ENCODE measurements at regions not wholly inside any gene's neighbourhood (a gene's known extent, or its start where the extent isn't known, plus 50 kb on each side); places are given as distances from the start of the nearest gene placed in this dataset.

DNA sequence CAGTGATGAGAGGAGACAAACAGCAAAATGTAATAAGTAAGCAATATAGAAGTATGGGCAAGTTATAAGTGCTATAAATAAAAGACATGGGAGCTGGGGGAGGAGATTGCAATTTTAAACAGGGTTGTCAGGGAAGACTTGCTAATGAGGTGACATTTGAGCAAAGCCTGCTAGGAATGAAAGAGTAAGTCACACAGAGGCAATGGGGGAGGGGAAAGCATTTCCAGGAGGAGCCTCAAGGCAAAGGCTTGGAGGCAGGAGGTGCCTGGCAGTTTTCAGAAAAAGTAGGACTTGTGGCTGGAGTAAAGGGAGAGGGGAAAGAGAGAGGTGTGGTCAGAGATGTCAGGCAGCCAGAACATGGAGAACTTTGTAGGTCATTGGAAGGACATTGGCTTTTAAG is 124.4 kb upstream of the NMUR2 start:
- Histone ChIP-seq H3K4me3 (no peak overlapping the region), H3K27me3 (no peaks in the 10 kb centered on the region), H3K36me3 (no peaks in the 10 kb centered on the region), H3K4me1 (no peaks in the 10 kb centered on the region), H3K9me3 (no peaks in the 10 kb centered on the region), H3K9ac (ENCODE audit: low read depth in 2 of 2, low read length in 2 of 2) (no peak overlapping the region), H3K27ac (no peak overlapping the region)
- intact Hi-C loops (cut with DNase I) = no loop called here
- TF ChIP-seq, protein P1, sequence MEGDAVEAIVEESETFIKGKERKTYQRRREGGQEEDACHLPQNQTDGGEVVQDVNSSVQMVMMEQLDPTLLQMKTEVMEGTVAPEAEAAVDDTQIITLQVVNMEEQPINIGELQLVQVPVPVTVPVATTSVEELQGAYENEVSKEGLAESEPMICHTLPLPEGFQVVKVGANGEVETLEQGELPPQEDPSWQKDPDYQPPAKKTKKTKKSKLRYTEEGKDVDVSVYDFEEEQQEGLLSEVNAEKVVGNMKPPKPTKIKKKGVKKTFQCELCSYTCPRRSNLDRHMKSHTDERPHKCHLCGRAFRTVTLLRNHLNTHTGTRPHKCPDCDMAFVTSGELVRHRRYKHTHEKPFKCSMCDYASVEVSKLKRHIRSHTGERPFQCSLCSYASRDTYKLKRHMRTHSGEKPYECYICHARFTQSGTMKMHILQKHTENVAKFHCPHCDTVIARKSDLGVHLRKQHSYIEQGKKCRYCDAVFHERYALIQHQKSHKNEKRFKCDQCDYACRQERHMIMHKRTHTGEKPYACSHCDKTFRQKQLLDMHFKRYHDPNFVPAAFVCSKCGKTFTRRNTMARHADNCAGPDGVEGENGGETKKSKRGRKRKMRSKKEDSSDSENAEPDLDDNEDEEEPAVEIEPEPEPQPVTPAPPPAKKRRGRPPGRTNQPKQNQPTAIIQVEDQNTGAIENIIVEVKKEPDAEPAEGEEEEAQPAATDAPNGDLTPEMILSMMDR (IDR thresholded peaks at IDR 0.05) = no peak
- no peak for DNase-seq

DNA sequence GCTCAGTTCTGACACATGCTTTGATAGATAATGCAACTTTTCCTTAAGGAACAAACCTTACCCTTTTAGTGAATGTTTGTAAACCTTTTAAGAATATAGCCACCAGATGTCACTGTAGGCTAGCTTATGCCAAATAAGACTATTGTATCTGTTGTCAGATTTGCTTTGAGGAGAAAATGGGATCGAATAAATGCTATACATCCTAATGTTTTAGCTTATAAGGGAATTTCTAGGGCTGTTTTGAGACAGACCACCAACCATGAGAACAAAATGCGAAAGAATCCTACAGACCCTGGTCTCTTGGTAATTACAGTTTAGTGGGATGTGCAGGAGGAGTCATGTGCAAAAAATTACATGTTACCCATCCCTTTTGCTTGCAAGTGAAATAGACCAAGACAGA is 127.6 kb upstream of the NMUR2 start:
- TF ChIP-seq, protein P1 (IDR thresholded peaks at IDR 0.05) = peak; percentile 35
- no peaks in the 10 kb centered on the region for H3K4me1 ChIP-seq
- no peaks in the 10 kb centered on the region for H3K27me3 ChIP-seq
- intact Hi-C loops (cut with DNase I) = loop anchor here (2.0 kb wide), 1 partner anchor 1432 kb away; no protein-coding TSS in a partner anchor
- no peak overlapping the region for H3K4me3 ChIP-seq
- H3K36me3 ChIP-seq = no peaks in the 10 kb centered on the region
- H3K9ac ChIP-seq (ENCODE audit: low read depth in 2 of 2, low read length in 2 of 2) = no peak overlapping the region
- H3K9me3 ChIP-seq = no peaks in the 10 kb centered on the region
- DNase-seq = no peak
- H3K27ac ChIP-seq = no peak overlapping the region

DNA sequence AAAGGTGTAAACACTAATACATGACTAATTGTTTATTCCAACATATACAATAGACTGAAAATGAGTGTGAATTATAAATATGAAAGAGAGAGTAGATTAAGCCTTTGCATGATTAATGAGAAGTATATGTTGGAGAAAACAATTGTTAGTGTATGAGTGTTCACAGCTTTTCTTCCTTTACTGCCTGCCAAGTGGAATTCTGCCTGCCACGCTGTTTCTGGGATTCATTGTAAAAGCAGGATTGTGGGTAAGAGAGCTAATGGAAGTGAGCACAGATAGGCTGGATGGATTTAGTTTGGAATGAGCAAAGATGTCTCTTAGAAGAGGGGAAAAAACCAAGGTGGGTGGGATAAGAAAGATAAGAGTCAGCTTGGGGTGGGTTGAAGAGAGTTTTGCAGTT is 129.6 kb upstream of the NMUR2 start:
- Histone ChIP-seq H3K9me3 (no peaks in the 10 kb centered on the region), H3K9ac (ENCODE audit: low read depth in 2 of 2, low read length in 2 of 2) (no peak overlapping the region), H3K4me1 (no peaks in the 10 kb centered on the region), H3K36me3 (no peaks in the 10 kb centered on the region), H3K4me3 (no peak overlapping the region), H3K27ac (no peak overlapping the region), H3K27me3 (no peaks in the 10 kb centered on the region)
- TF ChIP-seq, protein P1 (IDR thresholded peaks at IDR 0.05) = no peak
- DNase-seq = no peak
- intact Hi-C loops (cut with DNase I) = no loop called here

DNA sequence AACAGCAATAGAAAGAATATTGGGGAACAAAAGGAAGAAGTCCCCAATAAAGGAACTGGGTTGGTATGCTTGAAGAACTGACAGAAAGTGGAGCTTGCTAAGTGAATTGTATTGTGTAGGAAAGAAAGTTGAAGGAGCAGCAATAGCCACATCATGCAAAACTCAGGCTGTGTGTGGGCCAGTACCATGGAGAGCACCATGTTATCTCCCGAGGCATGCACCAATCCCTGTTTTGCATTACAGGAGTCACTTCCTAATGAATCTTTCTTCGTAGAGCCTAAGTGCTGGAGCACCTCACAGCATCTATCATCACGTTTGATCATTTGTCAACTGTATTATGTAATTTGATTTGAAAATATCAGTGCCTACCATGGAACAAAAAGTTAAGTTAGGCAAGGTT is 137.7 kb upstream of the NMUR2 start:
- H3K4me1 ChIP-seq = no peaks in the 10 kb centered on the region
- no peaks in the 10 kb centered on the region for H3K9me3 ChIP-seq
- no peaks in the 10 kb centered on the region for H3K27me3 ChIP-seq
- no peak overlapping the region for H3K4me3 ChIP-seq
- no peaks in the 10 kb centered on the region for H3K36me3 ChIP-seq
- no peak for DNase-seq
- no peak overlapping the region for H3K27ac ChIP-seq
- TF ChIP-seq, protein P1 (IDR thresholded peaks at IDR 0.05) = no peak
- H3K9ac ChIP-seq (ENCODE audit: low read depth in 2 of 2, low read length in 2 of 2) = no peak overlapping the region
- intact Hi-C loops (cut with DNase I) = no loop called here

DNA sequence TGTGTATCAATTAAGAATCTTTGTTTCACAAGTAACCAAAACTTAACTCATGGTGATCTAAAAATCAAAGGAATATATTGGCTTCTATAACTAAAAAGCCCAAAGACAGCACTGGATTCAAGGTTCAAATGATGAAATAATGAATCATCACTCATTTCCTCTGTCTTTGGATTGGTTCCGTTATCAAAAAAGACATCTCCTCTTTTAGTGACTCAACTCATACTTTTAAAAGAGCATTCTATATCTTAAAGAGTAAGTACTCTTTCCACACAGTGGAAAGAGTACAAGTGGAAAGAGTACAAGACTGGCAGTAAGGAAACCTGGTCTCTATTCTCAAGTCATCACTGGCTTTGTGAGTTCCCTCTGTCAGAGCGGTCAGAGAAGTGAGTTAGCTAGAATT is 141.4 kb upstream of the NMUR2 start:
- Histone ChIP-seq H3K9ac (ENCODE audit: low read depth in 2 of 2, low read length in 2 of 2) (no peak overlapping the region), H3K36me3 (no peaks in the 10 kb centered on the region), H3K27ac (no peak overlapping the region), H3K9me3 (no peaks in the 10 kb centered on the region), H3K4me1 (no peaks in the 10 kb centered on the region), H3K4me3 (no peak overlapping the region), H3K27me3 (no peaks in the 10 kb centered on the region)
- intact Hi-C loops (cut with DNase I) = no loop called here
- no peak for DNase-seq
- TF ChIP-seq, protein P1 (IDR thresholded peaks at IDR 0.05) = no peak

DNA sequence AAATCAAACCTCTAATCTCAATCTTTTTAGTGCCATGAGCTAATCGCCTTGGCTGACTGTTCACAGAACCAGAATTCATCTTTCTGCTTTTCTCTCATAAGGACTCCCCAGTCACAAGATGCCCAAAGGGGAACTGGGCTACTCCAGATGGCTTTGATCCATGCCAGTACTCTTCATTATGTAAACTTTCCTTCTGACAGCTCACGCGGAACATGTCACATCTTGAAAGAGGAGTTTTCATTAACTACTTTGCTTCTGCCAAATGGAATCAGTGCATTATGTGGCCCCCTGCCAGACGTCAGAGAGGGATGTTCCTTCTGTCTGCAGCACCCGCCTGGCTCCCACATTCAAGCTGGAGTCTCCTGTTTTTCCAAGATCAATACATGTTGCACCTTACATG is 142.1 kb upstream of the NMUR2 start:
- H3K4me3 ChIP-seq = no peak overlapping the region
- intact Hi-C loops (cut with DNase I) = no loop called here
- no peak overlapping the region for H3K9ac ChIP-seq (ENCODE audit: low read depth in 2 of 2, low read length in 2 of 2)
- no peak overlapping the region for H3K27ac ChIP-seq
- no peaks in the 10 kb centered on the region for H3K9me3 ChIP-seq
- TF ChIP-seq, protein P1 (IDR thresholded peaks at IDR 0.05) = no peak
- H3K27me3 ChIP-seq = no peaks in the 10 kb centered on the region
- no peak for DNase-seq
- H3K36me3 ChIP-seq = no peaks in the 10 kb centered on the region
- H3K4me1 ChIP-seq = no peaks in the 10 kb centered on the region

Measured in colonic mucosa (tissue), 4 donors.